ENCODE measurements at regions not wholly inside any gene's neighbourhood (a gene's known extent, or its start where the extent isn't known, plus 50 kb on each side); places are given as distances from the start of the nearest gene placed in this dataset.
A peak's percentile ranks its signal among the peaks of the same experiment; 100 is the strongest.

DNA sequence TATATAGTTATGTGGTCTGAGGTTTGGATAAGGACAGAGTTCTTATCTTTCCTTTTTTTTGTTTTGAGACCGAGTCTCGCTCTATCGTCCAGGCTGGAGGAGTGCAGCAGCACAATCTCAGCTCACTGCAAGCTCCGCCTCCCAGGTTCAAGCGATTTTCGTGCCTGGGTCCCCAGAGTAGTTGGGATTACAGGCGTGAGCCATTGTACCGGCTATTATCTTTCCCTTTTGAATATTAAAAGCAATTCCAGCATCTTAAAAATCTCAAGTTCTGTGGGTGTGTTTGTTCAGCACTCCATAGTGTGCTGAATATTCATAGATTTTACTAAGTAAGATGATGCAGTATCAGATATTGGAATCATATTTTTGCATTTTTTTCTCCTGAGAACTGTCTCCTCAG lies 404.4 kb upstream of the RGS6 start:
- TF ChIP-seq, protein P1, sequence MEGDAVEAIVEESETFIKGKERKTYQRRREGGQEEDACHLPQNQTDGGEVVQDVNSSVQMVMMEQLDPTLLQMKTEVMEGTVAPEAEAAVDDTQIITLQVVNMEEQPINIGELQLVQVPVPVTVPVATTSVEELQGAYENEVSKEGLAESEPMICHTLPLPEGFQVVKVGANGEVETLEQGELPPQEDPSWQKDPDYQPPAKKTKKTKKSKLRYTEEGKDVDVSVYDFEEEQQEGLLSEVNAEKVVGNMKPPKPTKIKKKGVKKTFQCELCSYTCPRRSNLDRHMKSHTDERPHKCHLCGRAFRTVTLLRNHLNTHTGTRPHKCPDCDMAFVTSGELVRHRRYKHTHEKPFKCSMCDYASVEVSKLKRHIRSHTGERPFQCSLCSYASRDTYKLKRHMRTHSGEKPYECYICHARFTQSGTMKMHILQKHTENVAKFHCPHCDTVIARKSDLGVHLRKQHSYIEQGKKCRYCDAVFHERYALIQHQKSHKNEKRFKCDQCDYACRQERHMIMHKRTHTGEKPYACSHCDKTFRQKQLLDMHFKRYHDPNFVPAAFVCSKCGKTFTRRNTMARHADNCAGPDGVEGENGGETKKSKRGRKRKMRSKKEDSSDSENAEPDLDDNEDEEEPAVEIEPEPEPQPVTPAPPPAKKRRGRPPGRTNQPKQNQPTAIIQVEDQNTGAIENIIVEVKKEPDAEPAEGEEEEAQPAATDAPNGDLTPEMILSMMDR (IDR thresholded peaks at IDR 0.05): no peak
- no peaks in the 10 kb centered on the region for H3K27me3 Mint-ChIP-seq (ENCODE audit: low read depth)
- H3K4me1 Mint-ChIP-seq (ENCODE audit: low read depth): peaks cover 62% of the 10 kb centered on the region

DNA sequence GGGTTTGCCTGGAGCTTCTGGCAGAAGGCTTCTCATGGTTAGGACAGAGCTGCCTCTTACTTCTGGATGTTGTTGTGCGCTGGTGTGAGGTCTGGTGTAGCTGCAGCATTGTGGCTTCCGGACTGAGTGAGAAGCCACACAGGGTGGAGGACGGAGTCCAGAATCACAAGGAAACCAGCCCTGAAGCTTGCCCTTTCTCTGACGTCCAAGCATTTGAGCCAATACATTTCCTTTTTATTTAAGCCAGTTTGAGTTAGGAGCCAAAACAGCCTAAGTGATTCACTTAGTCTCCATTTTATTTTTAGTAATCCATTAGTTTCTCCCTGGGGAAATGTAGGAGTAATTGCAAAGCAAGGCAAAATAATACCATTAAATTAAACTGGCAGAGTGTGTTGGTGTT lies 402.4 kb upstream of the RGS6 start:
- TF ChIP-seq, protein P1 (IDR thresholded peaks at IDR 0.05): no peak
- no peak overlapping the region for H3K4me3 Mint-ChIP-seq (ENCODE audit: unreplicated experiment)
- DNase-seq (ENCODE audit: low spot score): no peak
- H3K27ac Mint-ChIP-seq (ENCODE audit: unreplicated experiment): peak overlapping the region; percentile 63
- H3K36me3 Mint-ChIP-seq (ENCODE audit: low read depth): peaks cover 4% of the 10 kb centered on the region
- H3K27me3 Mint-ChIP-seq (ENCODE audit: low read depth): no peaks in the 10 kb centered on the region
- H3K4me1 Mint-ChIP-seq (ENCODE audit: low read depth): peaks cover 59% of the 10 kb centered on the region
- H3K9me3 Mint-ChIP-seq (ENCODE audit: low read depth): no peaks in the 10 kb centered on the region

More for the DNA sequence above, 404.4 kb upstream of the RGS6 start:
- no peak for DNase-seq (ENCODE audit: low spot score)
- H3K9me3 Mint-ChIP-seq (ENCODE audit: low read depth): no peaks in the 10 kb centered on the region
- no peak overlapping the region for H3K27ac Mint-ChIP-seq (ENCODE audit: unreplicated experiment)
- H3K4me3 Mint-ChIP-seq (ENCODE audit: unreplicated experiment): no peak overlapping the region
- peaks cover 4% of the 10 kb centered on the region for H3K36me3 Mint-ChIP-seq (ENCODE audit: low read depth)

DNA sequence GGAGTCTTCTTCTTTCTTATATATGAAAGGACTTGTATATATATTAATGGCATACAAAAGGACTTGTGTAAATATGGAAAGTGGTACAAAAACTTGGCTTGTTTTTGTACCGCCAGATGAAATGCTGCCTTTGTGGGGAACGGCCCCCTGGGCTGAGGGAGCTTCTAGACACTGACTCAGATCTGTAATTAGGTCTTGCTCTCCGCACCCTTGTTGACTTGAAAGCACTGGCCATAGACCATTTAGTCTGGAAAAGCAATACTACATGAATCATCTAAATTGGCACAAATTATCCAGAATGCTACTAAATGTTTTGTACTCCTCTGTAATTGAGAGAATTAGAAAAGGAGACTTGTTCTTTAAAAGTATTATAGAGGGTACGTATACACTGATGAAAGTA lies 399.9 kb upstream of the RGS6 start:
- Mint-ChIP-seq H3K9me3 (ENCODE audit: low read depth) (no peaks in the 10 kb centered on the region), H3K27ac (ENCODE audit: unreplicated experiment) (peak overlapping the region; percentile 90), H3K36me3 (ENCODE audit: low read depth) (peaks cover 4% of the 10 kb centered on the region), H3K27me3 (ENCODE audit: low read depth) (no peaks in the 10 kb centered on the region), H3K4me3 (ENCODE audit: unreplicated experiment) (no peak overlapping the region), H3K4me1 (ENCODE audit: low read depth) (peaks cover 73% of the 10 kb centered on the region)
- DNase-seq (ENCODE audit: low spot score): no peak
- TF ChIP-seq, protein P1 (IDR thresholded peaks at IDR 0.05): no peak

DNA sequence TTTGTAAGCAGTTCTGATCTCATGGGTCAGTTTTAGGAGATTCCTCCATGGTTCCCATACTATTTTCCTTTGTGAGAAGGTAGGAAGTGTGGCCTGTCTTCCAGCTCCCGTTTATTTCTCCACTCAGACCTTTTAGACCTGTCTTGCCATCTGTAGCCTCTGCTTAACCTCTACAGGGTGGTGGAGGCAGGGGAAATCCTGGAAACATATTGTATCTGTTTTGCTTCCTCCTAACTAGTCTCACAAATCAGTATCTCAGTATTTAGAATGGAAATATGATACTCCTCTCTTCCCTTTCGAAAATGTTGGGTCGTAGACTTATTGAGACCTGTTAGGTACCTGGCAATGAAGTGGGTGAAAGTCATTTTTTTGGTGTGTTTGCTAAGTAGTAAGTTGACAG lies 399.4 kb upstream of the RGS6 start:
- Mint-ChIP-seq H3K36me3 (ENCODE audit: low read depth) (peaks cover 4% of the 10 kb centered on the region), H3K27me3 (ENCODE audit: low read depth) (no peaks in the 10 kb centered on the region), H3K9me3 (ENCODE audit: low read depth) (no peaks in the 10 kb centered on the region), H3K4me1 (ENCODE audit: low read depth) (peaks cover 77% of the 10 kb centered on the region), H3K27ac (ENCODE audit: unreplicated experiment) (peak overlapping the region; percentile 90), H3K4me3 (ENCODE audit: unreplicated experiment) (no peak overlapping the region)
- TF ChIP-seq, protein P1 (IDR thresholded peaks at IDR 0.05): no peak
- no peak for DNase-seq (ENCODE audit: low spot score)

DNA sequence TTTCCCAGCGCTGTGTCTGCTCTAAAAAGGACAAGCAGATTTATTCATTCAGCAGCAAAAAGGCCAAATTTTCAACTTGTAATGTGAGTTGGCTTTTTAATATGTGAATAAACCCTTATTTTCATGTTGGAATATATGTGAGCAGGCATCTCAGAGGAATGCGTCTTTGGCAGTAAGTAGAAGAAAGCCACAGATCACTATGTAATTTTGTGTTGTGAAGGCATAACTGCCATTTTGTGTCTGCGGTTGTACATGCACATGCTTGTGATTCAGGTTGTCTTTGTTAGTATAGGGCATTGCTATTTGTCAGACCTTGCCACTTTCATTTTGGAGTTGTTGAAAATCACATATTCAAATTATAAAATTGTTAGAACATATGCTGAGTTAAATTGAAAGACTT lies 398.8 kb upstream of the RGS6 start:
- no peaks in the 10 kb centered on the region for H3K27me3 Mint-ChIP-seq (ENCODE audit: low read depth)
- no peak overlapping the region for H3K4me3 Mint-ChIP-seq (ENCODE audit: unreplicated experiment)
- TF ChIP-seq, protein P1 (IDR thresholded peaks at IDR 0.05): no peak
- H3K36me3 Mint-ChIP-seq (ENCODE audit: low read depth): peaks cover 4% of the 10 kb centered on the region
- H3K9me3 Mint-ChIP-seq (ENCODE audit: low read depth): no peaks in the 10 kb centered on the region
- DNase-seq (ENCODE audit: low spot score): no peak
- peaks cover 83% of the 10 kb centered on the region for H3K4me1 Mint-ChIP-seq (ENCODE audit: low read depth)
- peak overlapping the region; percentile 90 for H3K27ac Mint-ChIP-seq (ENCODE audit: unreplicated experiment)
